Body of pancreas (tissue), 4 donors: ENCODE measurements at regions not wholly inside any gene's neighbourhood (a gene's known extent, or its start where the extent isn't known, plus 50 kb on each side); places are given as distances from the start of the nearest gene placed in this dataset.

ENCODE experiments used
- POLR2A ChIP-seq, 3 donors: fragments of 450-650 bp; IDR thresholded peaks; one replicate each; pipeline ENCODE4 v1.6.1; 2016; ENCODE audit warnings: antibody characterized with exemption in 3 of 3, mild to moderate bottlenecking in 2 of 3
- TF ChIP-seq, protein P1 (sequence below), 7 experiments: fragments of 450-650 bp in 4 of 7; fragments of 200-600 bp in 3 of 7; sonication (generic) in 3 of 7; IDR thresholded peaks; one replicate each; pipeline ENCODE4 v1.5.1; 2016 to 2019; ENCODE audit warnings: antibody characterized with exemption in 7 of 7

DNA sequence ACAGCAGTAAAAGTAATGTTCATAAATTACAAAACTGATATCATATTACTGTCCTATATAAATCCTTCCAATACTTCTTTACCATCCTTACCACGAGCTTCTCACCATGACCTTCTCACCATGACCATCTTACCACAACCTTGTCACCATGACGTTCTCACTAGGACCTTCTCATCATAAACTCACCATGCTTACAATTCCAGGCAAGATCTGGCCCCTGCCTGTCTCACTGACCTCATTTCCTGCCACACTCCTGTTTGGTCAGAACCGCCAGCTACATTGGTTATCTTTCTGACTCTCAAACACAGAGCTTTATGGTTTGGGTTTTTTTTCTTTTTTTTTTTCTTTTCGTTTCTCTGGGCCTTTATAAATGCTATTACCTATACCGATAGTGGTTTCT lies 827.6 kb downstream of the RNF144A start:
- TF ChIP-seq POLR2A (IDR thresholded peaks at IDR 0.05), result no peak
- TF ChIP-seq, protein P1, sequence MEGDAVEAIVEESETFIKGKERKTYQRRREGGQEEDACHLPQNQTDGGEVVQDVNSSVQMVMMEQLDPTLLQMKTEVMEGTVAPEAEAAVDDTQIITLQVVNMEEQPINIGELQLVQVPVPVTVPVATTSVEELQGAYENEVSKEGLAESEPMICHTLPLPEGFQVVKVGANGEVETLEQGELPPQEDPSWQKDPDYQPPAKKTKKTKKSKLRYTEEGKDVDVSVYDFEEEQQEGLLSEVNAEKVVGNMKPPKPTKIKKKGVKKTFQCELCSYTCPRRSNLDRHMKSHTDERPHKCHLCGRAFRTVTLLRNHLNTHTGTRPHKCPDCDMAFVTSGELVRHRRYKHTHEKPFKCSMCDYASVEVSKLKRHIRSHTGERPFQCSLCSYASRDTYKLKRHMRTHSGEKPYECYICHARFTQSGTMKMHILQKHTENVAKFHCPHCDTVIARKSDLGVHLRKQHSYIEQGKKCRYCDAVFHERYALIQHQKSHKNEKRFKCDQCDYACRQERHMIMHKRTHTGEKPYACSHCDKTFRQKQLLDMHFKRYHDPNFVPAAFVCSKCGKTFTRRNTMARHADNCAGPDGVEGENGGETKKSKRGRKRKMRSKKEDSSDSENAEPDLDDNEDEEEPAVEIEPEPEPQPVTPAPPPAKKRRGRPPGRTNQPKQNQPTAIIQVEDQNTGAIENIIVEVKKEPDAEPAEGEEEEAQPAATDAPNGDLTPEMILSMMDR (IDR thresholded peaks at IDR 0.05), result no peak
